IPS-NIHi7 (cell line): ENCODE measurements at regions not wholly inside any gene's neighbourhood (a gene's known extent, or its start where the extent isn't known, plus 50 kb on each side); places are given as distances from the start of the nearest gene placed in this dataset.

Experiments used
- DNase-seq: peaks from one replicate; pipeline ENCODE4 v3.0.0; 2012; ENCODE audit warnings: mixed read lengths; ENCODE audit errors: extremely low spot score

- peak; percentile 28 for DNase-seq
These were observed 351.6 kb upstream of the TBX3 start for GRCh38 chr12:115035535-115036107.

GRCh38 chr12:115032521-115032920 is 348.5 kb upstream of the TBX3 start:
- DNase-seq = no peak

- DNase-seq = no peak
These were observed 346.0 kb upstream of the TBX3 start for GRCh38 chr12:115030017-115030416.

GRCh38 chr12:115024531-115024930 is 340.6 kb upstream of the TBX3 start:
- DNase-seq = no peak

GRCh38 chr12:115023279-115024265 is 339.6 kb upstream of the TBX3 start:
- no peak for DNase-seq

- no peak for DNase-seq
These were observed 336.1 kb upstream of the TBX3 start for GRCh38 chr12:115020091-115020490.

GRCh38 chr12:115017346-115017745 is 333.4 kb upstream of the TBX3 start:
- DNase-seq = peak; percentile 28

- DNase-seq = peak; percentile 32
These were observed 329.4 kb upstream of the TBX3 start for GRCh38 chr12:115013236-115013981.

GRCh38 chr12:115012861-115013235 is 328.9 kb upstream of the TBX3 start:
- DNase-seq = no peak

- no peak for DNase-seq
These were observed 327.7 kb upstream of the TBX3 start for GRCh38 chr12:115011703-115012102.

- no peak for DNase-seq
These were observed 326.5 kb upstream of the TBX3 start for GRCh38 chr12:115010324-115010995.

- no peak for DNase-seq
These were observed 325.0 kb upstream of the TBX3 start for GRCh38 chr12:115008929-115009328.

- DNase-seq = no peak
These were observed 320.6 kb upstream of the TBX3 start for GRCh38 chr12:115004470-115005146.

- no peak for DNase-seq
These were observed 318.5 kb upstream of the TBX3 start for GRCh38 chr12:115002434-115002833.

- DNase-seq = no peak
These were observed 317.7 kb upstream of the TBX3 start for GRCh38 chr12:115001571-115002180.

- peak; percentile 20 for DNase-seq
These were observed 316.1 kb upstream of the TBX3 start for GRCh38 chr12:115000038-115000437.

GRCh38 chr12:114998750-114999128 is 314.8 kb upstream of the TBX3 start:
- DNase-seq = no peak

- no peak for DNase-seq
These were observed 314.3 kb upstream of the TBX3 start for GRCh38 chr12:114998118-114998749.

GRCh38 chr12:114996382-114996781 is 312.4 kb upstream of the TBX3 start:
- no peak for DNase-seq

GRCh38 chr12:114995891-114996290 is 311.9 kb upstream of the TBX3 start:
- DNase-seq = no peak
